ENCODE measurements at regions not wholly inside any gene's neighbourhood (a gene's known extent, or its start where the extent isn't known, plus 50 kb on each side); places are given as distances from the start of the nearest gene placed in this dataset.
"Not testable (repeated sequence)": the region's sequence is repeated elsewhere in the genome, so short reads cannot be mapped to it uniquely, and the experiment has no call there.

DNA sequence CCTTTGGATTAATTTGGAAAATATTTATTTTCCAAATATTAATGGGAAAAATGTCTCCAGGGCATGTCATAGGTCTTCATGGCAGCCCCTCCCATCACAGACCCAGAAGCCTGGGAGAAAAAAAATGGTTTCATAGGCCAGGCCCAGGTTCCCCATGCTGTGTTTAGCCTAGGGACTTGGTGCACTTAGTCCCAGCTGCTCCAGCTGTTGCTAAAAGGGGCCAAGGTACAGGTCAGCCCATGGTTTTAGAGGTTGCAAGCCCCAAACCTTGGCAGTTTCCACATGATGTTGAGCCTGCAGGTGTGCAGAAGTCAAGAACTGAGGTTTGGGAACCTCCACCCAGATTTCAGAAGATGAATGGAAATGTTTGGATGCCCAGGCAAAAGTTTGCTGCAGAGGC is 309.6 kb downstream of the SOCS6 start:
- TF ChIP-seq, protein P1, sequence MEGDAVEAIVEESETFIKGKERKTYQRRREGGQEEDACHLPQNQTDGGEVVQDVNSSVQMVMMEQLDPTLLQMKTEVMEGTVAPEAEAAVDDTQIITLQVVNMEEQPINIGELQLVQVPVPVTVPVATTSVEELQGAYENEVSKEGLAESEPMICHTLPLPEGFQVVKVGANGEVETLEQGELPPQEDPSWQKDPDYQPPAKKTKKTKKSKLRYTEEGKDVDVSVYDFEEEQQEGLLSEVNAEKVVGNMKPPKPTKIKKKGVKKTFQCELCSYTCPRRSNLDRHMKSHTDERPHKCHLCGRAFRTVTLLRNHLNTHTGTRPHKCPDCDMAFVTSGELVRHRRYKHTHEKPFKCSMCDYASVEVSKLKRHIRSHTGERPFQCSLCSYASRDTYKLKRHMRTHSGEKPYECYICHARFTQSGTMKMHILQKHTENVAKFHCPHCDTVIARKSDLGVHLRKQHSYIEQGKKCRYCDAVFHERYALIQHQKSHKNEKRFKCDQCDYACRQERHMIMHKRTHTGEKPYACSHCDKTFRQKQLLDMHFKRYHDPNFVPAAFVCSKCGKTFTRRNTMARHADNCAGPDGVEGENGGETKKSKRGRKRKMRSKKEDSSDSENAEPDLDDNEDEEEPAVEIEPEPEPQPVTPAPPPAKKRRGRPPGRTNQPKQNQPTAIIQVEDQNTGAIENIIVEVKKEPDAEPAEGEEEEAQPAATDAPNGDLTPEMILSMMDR (IDR thresholded peaks at IDR 0.05; ENCODE audit: extremely low read depth, missing control alignments): no peak
- DNase-seq (ENCODE audit: low spot score): no peak

DNA sequence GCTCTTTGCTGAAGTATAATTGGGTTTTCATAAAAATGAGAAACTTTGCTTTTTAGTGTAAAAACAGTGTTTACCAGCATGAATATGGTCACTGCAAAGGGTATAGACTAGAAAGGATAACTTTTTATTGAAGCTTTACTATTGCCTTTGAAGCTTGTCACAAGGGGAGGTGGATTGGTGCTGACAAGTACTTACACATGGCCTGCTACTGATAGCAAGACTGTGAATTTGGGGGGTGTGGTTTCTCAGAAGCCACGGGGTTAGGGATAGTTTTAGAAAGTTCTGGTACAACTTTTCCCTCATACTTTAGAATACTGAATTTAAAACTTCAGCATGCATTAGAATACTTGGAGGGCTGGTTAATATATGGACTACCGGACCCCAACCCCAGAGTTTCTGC is 294.1 kb downstream of the SOCS6 start:
- TF ChIP-seq, protein P1 (IDR thresholded peaks at IDR 0.05; ENCODE audit: extremely low read depth, missing control alignments): no peak

DNA sequence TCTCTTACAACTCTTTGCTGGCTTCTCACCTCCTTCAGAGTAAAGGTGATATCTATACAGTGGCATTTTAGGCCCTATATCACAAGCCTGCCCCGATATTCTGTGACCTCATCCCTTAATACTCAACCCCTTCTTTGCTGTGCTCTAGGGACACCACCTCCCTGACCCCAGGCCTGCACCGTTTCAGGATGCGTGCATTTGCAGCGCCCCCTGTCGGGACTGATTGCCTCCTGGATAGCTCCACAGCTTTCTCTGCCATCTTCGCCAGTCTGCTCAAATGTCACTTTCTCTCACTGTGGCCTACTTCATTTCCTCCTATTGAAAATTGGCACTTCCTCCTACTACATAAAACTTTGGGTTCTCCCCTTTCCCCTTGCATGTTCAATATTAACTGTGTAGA is 289.6 kb downstream of the SOCS6 start:
- TF ChIP-seq, protein P1 (IDR thresholded peaks at IDR 0.05; ENCODE audit: extremely low read depth, missing control alignments): no peak
- no peak for DNase-seq (ENCODE audit: low spot score)

More for the DNA sequence above, 294.1 kb downstream of the SOCS6 start:
- no peak for DNase-seq (ENCODE audit: low spot score)

DNA sequence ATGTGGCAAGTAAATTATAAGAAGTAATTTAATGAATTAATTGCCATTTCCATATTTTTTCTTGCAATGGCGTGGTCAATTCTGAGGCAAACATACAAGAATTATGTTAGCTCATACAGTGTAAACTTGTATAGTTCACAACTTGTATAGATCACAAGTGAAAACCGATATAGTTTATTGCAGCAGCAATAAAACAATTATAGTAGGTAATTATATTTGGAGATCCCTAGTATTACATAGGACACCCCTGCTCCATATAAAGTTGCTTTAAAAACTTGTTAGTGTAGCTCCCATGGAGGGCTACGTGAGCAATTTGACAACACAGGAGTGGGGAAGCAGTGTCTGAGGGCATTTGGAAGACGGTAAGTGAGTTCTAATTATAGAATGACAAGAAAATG is 288.2 kb downstream of the SOCS6 start:
- TF ChIP-seq, protein P1 (IDR thresholded peaks at IDR 0.05; ENCODE audit: extremely low read depth, missing control alignments): no peak
- DNase-seq (ENCODE audit: low spot score): no peak

DNA sequence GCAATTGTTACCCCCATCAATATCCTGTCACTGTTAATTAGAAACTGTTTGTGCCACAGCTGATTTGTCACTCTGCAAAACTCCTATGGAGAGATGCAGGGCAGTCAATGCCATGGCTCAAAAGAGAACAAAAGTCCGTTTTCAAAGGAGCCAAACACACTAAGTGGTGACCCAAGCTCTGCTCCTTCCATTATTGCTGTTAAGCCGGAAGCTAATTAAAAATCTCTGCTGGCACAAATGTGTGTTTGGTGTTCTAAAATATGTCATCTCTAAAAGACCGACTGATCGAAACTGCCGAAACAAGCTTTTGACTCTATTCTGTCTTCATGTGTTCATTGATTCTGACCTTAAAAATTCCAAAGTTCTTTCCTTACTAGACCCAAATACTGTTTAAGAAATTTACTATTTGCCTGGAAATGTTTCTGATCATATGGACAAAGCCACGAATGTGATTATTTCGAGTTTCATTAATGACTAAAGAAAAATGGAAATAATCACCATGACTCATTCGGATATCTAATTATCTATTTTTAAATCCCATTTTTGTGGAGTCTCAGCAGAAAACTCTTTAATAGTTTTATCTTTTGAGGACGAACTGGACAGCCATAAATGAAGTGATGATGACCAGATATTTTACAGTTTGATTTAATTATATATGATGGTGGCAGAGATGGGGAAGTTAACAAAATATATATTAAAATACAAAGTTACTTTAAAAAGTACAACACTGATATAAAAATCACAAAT is 287.6 kb downstream of the SOCS6 start:
- no peak for DNase-seq (ENCODE audit: low spot score)
- TF ChIP-seq, protein P1 (IDR thresholded peaks at IDR 0.05; ENCODE audit: extremely low read depth, missing control alignments): no peak

DNA sequence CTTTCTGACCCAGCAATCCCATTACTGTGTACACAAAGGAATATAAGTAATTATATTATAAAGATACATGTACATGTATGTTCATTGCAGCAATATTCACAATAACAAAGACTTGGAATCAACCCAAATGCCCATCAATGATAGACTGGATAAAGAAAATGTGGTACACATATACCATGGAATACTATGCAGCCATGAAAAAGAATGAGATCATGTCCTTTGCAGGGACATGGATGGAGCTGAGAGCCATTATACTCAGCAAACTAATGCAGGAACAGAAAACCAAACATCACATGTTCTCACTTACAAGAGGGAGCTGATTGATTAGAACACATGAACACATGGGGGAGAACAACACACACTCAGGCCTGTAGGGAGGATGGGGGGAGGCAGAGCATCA is 286.1 kb downstream of the SOCS6 start:
- DNase-seq (ENCODE audit: low spot score): not testable (repeated sequence)

DNA sequence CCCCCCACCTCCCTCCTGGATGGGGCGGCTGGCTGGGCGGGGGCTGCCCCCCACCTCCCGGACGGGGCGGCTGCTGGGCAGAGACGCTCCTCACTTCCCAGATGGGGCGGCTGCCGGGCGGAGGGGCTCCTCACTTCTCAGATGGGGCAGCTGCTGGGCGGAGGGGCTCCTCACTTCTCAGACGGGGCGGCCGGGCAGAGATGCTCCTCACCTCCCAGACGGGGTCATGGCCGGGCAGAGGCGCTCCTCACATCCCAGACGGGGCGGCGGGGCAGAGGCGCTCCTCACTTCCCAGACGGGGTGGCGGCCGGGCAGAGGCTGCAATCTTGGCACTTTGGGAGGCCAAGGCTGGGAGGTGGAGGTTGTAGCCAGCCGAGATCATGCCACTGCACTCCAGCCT is 280.8 kb downstream of the SOCS6 start:
- DNase-seq (ENCODE audit: low spot score): not testable (repeated sequence)

DNA sequence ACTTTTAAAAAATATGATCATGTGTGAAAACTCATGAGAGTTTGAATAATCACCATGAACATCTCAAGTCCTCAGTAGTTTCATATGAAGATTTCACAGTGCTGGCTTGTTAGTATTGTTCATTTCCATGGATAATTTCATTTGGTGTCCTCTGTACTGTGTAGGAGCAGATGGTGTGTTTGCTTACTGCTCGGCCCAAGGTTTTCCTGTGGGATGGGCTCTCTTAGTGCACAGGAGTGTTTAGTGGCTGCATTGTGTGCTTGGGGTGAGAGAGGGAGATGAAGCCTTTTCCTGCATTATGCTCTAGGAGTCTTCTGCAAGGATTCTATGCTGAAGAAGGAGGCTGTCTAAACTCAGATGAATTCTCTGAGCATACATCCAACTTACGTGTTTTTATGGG is 270.6 kb downstream of the SOCS6 start:
- TF ChIP-seq, protein P1 (IDR thresholded peaks at IDR 0.05; ENCODE audit: extremely low read depth, missing control alignments): no peak
- no peak for DNase-seq (ENCODE audit: low spot score)
